Left kidney (tissue), 1 donor: ENCODE measurements at regions not wholly inside any gene's neighbourhood (a gene's known extent, or its start where the extent isn't known, plus 50 kb on each side); places are given as distances from the start of the nearest gene placed in this dataset.

ENCODE experiments used
- DNase-seq: peaks from one replicate; pipeline ENCODE4 v3.0.0-alpha.2; 2013

DNA sequence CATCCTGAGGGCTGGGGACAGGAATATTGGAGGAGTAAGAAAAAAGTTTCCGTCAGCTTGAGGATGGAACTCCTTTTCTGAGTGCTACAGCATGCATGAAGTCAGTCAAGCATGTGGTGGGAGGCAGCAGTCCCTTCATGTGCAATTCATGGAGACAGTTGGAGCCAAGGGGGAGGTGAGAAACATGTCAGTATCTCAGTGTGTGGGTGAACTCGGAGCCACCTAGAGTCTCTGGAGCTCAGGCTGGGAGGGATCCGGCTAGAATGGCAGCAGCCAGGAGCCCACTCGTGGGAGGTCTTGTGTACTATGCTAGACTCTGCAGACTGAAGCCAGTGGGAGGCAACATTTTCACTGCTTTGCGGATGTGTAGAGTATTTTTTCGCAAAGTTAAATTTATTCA, 60.3 kb downstream of the AVPR1A start:
- DNase-seq: no peak

GRCh38 chr12:63086149-63086915, 64.7 kb downstream of the AVPR1A start:
- no peak for DNase-seq

DNA sequence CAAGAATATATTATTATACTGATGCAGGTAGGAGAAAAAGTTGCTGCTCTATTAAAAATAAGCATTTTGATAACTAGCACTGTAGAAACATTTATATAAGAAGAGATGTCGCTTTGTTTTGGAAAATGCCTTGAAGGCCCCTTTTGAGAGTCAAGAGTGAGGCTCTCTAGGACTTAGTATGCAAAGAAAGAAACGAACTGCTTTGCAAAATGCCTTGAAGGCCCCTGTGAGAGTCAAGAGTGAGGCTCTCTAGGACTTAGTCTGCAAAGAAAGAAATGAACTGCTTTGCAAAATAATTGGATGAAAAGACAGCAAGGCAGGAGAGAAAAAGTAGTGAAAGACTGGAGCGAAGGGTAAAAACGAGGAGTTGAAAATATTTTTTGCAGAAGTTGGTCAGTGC, 65.9 kb downstream of the AVPR1A start:
- DNase-seq: no peak

DNA sequence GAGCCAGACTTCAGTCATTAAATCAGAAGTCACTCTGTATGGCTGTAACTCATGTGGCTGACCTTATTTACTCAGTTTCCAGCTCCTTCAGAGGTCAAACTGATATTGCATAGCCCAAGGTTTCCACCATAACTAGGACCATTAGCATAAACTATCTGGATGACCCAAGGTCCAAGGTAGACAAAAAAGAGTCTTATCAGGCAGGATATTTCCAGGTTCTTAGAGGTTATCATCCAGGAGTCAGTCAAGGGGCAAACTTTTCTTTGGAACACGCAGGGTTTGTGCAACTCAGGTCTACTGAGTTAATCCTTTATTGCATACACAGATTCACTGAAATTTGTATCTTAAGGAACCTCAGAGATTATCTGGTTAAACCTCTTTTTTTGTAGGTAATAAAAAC, 66.5 kb downstream of the AVPR1A start:
- no peak for DNase-seq

- no peak for DNase-seq
These were observed 68.0 kb downstream of the AVPR1A start for GRCh38 chr12:63083046-63083445.

DNA sequence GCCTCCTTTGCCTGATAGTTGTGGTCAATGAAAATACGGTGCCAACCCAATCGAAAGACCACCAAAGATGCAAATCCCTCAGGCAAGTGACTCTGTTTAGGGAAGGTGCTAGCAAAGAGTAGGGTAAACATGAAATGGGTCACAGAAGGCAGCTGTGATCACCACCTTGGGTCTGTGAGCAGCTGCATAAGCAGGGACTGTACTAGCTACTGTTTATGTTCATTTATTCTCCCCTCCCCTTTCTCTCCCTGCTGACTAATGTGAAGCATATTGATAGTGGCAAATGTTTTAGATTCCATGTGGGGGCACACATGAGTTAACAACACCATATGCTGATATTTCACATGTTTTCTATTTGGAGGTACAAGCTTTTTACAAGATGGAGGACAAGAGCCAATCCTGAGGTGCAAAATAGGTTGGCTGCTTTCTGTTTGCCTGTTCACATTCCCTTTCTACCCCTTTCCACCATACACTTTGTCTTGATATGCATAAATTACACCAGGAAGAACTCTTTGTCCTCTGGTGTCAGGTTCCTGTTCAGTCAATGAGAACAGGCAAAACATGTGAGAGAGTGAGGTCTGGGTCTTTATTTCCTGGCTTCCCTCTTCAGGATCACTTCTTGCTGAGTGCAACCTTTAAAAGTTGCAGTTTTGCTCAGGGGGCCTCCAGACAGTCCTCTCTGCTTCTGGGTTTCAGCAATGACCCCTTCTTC, 71.1 kb downstream of the AVPR1A start:
- no peak for DNase-seq

GRCh38 chr12:63078906-63079305, 72.1 kb downstream of the AVPR1A start:
- no peak for DNase-seq

DNA sequence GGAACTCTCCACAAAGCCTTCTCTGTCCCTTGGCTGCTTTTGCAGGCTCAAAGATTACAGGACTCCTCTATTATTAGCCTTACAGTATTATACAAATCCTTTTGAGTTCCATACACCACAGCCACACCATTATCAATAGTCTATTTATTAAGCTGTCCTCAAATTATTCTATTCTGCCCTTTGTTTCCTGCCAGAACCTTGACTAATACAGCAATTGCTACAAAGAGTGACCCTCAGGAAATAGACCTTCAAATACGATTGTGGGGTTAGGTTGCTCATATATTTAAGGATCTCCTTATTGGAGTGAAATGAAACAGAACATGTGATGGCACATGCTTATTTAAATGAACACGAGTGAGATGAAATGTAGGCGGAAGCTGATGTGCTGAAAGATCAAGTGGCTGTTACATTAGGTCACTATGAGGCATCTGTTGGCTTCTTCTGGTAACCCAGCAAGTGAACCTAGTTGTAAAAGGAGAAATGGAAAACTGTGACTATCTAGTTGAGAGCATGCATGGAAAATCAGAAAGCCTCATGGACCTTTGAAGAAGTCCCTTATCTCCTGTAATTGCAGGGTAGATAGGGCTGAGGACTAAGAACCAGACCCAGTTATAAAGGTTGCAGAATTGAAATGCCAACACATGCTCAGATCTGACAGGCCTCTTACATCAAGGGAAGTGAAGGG, 75.5 kb downstream of the AVPR1A start:
- no peak for DNase-seq

- no peak for DNase-seq
These were observed 80.3 kb downstream of the AVPR1A start for GRCh38 chr12:63070709-63071108.

DNA sequence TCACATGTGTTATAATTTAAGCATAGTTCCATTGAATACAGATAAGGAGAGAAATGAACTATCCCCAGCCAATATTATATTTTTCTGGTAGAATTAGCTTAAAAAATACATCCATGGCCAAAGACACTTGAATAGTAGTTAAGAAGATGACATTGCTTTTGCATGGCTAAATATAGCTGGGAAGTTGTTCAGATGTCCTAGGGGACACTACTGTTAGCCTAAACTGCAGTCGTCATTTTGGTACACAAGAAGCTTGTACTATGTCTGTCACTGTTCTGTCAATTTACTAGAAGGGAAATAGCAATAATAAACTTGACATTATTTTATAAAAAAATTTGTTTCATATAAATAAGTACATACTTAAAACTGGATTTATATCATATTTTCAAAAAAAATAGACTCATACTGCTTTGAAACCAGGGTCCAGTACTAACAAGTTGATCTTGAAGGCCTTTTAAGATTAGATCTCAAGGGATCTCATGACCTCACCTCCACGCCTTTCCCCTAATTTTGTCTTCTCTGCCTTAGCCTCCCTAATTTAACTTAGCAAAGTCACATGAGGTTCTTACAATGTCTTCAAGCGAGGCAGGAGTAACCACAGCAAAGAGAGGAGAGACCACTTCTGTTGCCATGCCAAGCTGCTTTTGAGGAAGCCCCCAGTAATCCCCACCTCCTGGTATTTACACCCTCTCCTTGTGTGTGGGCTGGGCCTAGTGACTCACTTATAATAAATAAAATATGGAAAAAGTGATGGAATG, 81.0 kb downstream of the AVPR1A start:
- no peak for DNase-seq

GRCh38 chr12:63068857-63069442, 82.1 kb downstream of the AVPR1A start:
- peak; percentile 68 for DNase-seq

DNA sequence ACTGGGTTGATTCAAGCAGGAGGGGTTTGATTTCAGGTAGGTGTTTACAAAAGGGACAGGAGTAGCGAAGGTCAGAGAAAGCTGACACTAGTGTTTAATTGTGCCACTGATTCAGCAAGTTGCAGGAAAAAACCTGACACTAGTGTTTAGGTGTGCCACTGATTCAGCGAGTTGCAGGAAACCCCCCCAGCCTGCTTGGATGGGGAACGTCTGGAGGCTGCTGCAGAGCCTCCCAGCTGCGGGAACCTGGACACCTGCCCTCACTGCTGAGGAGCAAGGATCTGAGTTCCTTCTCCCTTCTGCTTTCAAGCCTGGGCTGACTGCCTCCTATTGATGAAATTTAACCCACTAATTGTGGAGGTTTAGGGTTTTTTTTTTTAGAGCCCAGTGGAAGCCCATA, 84.2 kb downstream of the AVPR1A start:
- no peak for DNase-seq

- no peak for DNase-seq
These were observed 84.9 kb downstream of the AVPR1A start for GRCh38 chr12:63066136-63066535.

DNA sequence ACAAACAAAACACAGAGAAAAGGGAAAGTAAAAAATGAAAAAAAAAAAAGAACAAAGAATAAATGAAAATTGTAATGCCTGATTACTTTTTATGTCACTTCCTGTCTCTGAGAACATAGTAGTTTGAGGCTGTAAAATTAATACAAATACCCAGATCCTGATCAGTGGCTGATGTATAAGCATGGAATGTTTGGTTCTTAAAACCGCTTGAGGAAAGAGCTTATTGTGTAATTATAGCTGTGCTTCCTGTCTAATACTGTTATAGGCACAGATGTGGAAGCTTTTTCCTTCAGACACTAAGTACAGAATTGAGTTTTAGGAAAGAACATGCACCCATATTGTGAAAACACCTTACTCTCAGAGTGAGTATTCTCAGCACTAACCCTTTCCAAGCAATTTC, 86.9 kb downstream of the AVPR1A start:
- DNase-seq: no peak

- DNase-seq: no peak
These were observed 94.4 kb downstream of the AVPR1A start for GRCh38 chr12:63056649-63057048.

DNA sequence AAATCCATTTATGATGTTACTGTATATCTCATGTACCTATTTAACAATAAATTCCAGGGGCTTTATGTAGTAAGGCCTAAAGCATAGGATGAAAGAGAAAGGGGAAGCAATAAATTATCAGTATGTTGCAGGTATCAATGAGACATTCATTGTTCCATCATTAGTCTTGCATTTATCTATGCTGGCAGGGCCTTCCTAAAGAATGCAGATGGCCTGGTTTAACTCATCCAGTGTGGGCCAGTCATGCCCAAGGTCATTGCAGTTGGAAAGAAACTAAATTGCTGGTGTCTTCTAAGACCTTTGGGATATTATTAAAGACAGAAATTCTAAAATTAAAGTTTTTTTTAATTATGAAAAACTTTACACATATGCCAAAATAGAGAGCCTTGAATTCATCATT, 98.3 kb downstream of the AVPR1A start:
- no peak for DNase-seq

DNA sequence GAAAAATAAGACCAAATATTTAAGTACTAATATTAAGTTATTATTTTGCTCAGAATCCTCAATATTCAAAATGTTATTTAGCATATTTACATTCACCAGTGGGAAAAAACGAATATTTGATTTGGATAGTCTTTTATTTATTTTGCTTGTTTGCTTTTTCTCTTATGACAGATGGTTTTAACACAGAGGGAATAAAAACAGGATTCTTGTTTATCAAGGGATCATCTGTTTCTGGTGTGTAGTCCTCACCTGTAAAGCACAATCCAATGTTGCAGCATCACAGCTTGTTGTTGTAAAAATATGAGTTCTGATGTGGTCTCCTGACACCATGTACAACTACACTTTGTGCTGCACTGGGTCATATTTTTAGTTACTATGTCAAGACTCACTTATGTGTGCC, 103.9 kb downstream of the AVPR1A start:
- DNase-seq: no peak

DNA sequence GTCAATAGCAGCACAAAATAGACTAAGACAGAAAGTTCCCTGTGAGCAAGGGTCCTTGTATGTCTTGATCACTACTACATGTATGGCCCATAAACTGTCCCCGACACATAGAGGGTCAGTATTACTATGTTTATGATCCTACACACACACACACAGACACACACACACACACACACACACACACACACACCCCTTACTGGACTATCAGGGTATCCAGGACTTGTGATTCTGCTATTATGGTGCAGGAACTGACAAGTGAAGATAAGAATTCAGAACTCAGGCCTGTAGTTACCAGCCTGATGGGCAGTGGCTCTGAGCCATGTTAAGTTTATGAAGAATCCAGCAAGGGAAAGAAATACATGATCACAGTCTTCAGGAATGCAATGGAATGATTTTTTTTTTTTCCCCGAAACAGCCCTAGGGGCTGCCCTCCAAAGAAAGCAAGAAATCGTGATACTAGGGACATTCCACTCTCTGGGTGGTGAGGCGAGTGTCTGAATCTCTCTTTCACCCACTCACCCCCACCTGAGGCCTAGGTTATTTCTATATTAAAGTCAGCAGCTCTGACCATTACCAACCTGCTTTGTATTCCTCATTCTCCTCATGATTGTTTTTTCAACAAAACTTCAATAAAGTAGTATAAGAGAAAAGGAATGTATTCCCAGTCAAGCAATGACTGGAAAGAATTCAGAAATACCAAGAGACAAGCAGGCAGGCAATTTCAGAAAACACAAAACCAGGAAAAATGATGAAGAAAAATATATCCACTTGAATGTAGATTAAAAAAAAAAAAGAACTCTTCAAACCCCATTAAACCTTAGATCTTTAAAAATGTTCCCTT, 105.8 kb downstream of the AVPR1A start:
- no peak for DNase-seq

DNA sequence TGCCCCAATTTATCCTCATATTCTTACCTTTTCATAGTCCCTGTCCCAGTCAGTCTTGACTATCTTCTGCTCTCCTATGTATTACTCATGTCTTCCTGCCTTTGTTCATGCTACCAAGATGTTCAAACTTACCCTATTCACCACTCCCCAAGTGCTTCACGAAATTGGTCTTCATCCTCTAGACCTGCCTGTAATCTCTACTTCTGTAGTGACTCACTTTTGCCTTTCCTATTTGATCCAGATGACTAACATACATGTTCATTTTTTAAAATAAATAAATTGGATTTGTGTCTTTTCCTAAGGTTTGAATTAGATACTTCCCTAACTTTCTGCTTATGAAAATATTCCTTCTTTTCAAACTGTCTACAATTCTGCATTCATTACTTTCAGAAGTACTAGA, 107.7 kb upstream of the PPM1H start:
- no peak for DNase-seq

DNA sequence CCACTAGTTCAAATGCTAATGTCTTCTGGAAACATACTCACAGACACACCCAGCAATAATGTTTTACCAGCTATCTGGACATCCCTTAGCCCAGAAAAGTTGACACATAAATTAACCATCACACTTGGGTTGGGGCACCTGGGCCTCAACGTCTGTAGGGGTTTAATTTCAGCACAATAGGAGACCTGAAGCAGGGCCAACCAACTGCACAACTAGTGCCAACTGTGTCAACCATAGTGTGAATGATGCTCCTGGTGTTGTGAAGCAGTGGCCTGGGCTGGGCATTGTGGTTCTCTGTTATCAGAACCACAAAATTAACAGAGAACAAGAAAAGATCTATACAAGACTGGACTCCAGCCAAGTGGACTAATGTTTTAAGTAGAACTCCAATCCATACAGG, 106.7 kb upstream of the PPM1H start:
- DNase-seq: no peak

DNA sequence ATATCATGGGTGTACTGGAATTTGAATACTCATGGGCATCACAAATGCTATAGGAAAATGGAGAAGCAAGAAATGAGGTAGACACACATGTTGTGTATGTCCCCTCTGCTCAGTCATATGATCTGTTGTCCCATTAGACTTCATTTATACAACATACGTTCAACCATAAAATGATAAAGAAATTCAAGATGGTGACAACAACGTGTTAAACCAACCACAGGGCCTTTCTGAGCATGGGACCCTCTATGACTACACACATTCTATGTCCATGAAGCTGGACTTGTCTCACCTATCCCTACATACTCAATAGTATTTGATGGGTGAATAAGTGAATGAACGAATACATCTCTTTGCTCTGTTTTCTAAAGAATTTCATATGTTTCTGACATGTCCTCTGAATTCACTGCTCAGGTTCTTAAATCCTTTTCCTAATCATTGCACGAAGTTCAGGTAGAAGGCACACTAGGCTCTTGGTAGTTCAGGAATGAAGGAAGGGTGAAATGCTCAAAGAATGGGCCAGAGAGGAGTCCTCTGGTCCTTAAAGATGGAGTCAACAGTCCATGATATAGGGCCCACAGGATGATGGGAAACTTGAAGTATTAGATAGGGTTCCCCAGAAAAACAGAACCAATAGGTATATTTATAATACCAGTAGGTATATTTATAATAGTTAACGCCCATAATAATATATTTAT, 105.7 kb upstream of the PPM1H start:
- no peak for DNase-seq
